ENCODE measurements at regions not wholly inside any gene's neighbourhood (a gene's known extent, or its start where the extent isn't known, plus 50 kb on each side); places are given as distances from the start of the nearest gene placed in this dataset.
"Not testable (repeated sequence)": the region's sequence is repeated elsewhere in the genome, so short reads cannot be mapped to it uniquely, and the experiment has no call there.

- peak; percentile 7 to 17 (median 10) for DNase-seq (ENCODE audit: low read depth in 3 of 3, low spot score in 1 of 3)
Measured at GRCh38 chrX:39491548-39492297, 606.0 kb downstream of the BCOR start.

- DNase-seq (ENCODE audit: low read depth in 3 of 3, low spot score in 1 of 3): no peak
Measured at GRCh38 chrX:39492497-39493162, 605.1 kb downstream of the BCOR start.

GRCh38 chrX:39493168-39493567 is 604.6 kb downstream of the BCOR start:
- DNase-seq (ENCODE audit: low read depth in 3 of 3, low spot score in 1 of 3): no peak

GRCh38 chrX:39497117-39497516 is 600.6 kb downstream of the BCOR start:
- not testable (repeated sequence) for DNase-seq (ENCODE audit: low read depth in 3 of 3, low spot score in 1 of 3)

- no peak for DNase-seq (ENCODE audit: low read depth in 3 of 3, low spot score in 1 of 3)
Measured at GRCh38 chrX:39497702-39498265, 600.0 kb downstream of the BCOR start.

- no peak for DNase-seq (ENCODE audit: low read depth in 3 of 3, low spot score in 1 of 3)
Measured at GRCh38 chrX:39499996-39500395, 597.8 kb downstream of the BCOR start.

GRCh38 chrX:39501822-39502221 is 595.9 kb downstream of the BCOR start:
- DNase-seq (ENCODE audit: low read depth in 3 of 3, low spot score in 1 of 3): no peak

- no peak for DNase-seq (ENCODE audit: low read depth in 3 of 3, low spot score in 1 of 3)
Measured at GRCh38 chrX:39502486-39502885, 595.3 kb downstream of the BCOR start.

- no peak for DNase-seq (ENCODE audit: low read depth in 3 of 3, low spot score in 1 of 3)
Measured at GRCh38 chrX:39504227-39504626, 593.5 kb downstream of the BCOR start.

GRCh38 chrX:39504850-39505259 is 592.9 kb downstream of the BCOR start:
- DNase-seq (ENCODE audit: low read depth in 3 of 3, low spot score in 1 of 3): no peak

- DNase-seq (ENCODE audit: low read depth in 3 of 3, low spot score in 1 of 3): no peak
Measured at GRCh38 chrX:39506131-39506530, 591.6 kb downstream of the BCOR start.

- no peak for DNase-seq (ENCODE audit: low read depth in 3 of 3, low spot score in 1 of 3)
Measured at GRCh38 chrX:39507034-39507433, 590.7 kb downstream of the BCOR start.

- DNase-seq (ENCODE audit: low read depth in 3 of 3, low spot score in 1 of 3): no peak
Measured at GRCh38 chrX:39507617-39508299, 590.0 kb downstream of the BCOR start.

- DNase-seq (ENCODE audit: low read depth in 3 of 3, low spot score in 1 of 3): no peak
Measured at GRCh38 chrX:39508300-39508692, 589.5 kb downstream of the BCOR start.

- DNase-seq (ENCODE audit: low read depth in 3 of 3, low spot score in 1 of 3): no peak
Measured at GRCh38 chrX:39509157-39509556, 588.6 kb downstream of the BCOR start.

GRCh38 chrX:39513836-39514235 is 583.9 kb downstream of the BCOR start:
- DNase-seq (ENCODE audit: low read depth in 3 of 3, low spot score in 1 of 3): no peak

- no peak for DNase-seq (ENCODE audit: low read depth in 3 of 3, low spot score in 1 of 3)
Measured at GRCh38 chrX:39514801-39515200, 583.0 kb downstream of the BCOR start.

- DNase-seq (ENCODE audit: low read depth in 3 of 3, low spot score in 1 of 3): no peak
Measured at GRCh38 chrX:39516427-39516841, 581.3 kb downstream of the BCOR start.

- no peak for DNase-seq (ENCODE audit: low read depth in 3 of 3, low spot score in 1 of 3)
Measured at GRCh38 chrX:39518476-39519029, 579.2 kb downstream of the BCOR start.

- DNase-seq (ENCODE audit: low read depth in 3 of 3, low spot score in 1 of 3): no peak
Measured at GRCh38 chrX:39519030-39519488, 578.7 kb downstream of the BCOR start.

- no peak for DNase-seq (ENCODE audit: low read depth in 3 of 3, low spot score in 1 of 3)
Measured at GRCh38 chrX:39519566-39520301, 578.0 kb downstream of the BCOR start.
